ENCODE measurements at regions not wholly inside any gene's neighbourhood (a gene's known extent, or its start where the extent isn't known, plus 50 kb on each side); places are given as distances from the start of the nearest gene placed in this dataset.

GRCh38 chr3:34828847-34829246 lies 810.5 kb upstream of the ARPP21 start:
- TF ChIP-seq CTCF (IDR thresholded peaks at IDR 0.05; ENCODE audit: low read depth, low read length), result no peak
- no peak for TF ChIP-seq POLR2A (IDR thresholded peaks at IDR 0.05; ENCODE audit: extremely low read depth, insufficient read length)
